Esophagus muscularis mucosa (tissue), 3 donors: ENCODE measurements at regions not wholly inside any gene's neighbourhood (a gene's known extent, or its start where the extent isn't known, plus 50 kb on each side); places are given as distances from the start of the nearest gene placed in this dataset.

Experiments used
- CTCF ChIP-seq, 3 experiments: fragments of 200-600 bp in 2 of 3; fragments of 450-650 bp in 1 of 3; sonication (generic) in 2 of 3; IDR thresholded peaks; one replicate each; pipeline ENCODE4 v1.5.1; 2017 to 2019; ENCODE audit warnings: antibody characterized with exemption in 3 of 3, mild to moderate bottlenecking in 2 of 3, moderate library complexity in 1 of 3
- POLR2AphosphoS5 ChIP-seq, 2 donors: sonication (generic); formaldehyde crosslinking; IDR thresholded peaks; one replicate each; pipeline ENCODE4 v1.6.1; 2017; ENCODE audit warnings: antibody characterized with exemption in 2 of 2

GRCh38 chr7:46318276-46318675 is 397.2 kb upstream of the IGFBP3 start:
- TF ChIP-seq POLR2AphosphoS5 (IDR thresholded peaks at IDR 0.05) (no peak), CTCF (IDR thresholded peaks at IDR 0.05) (no peak)
